Hepatocyte (in vitro differentiated cells): ENCODE measurements at regions not wholly inside any gene's neighbourhood (a gene's known extent, or its start where the extent isn't known, plus 50 kb on each side); places are given as distances from the start of the nearest gene placed in this dataset.

Experiments
- EZH2phosphoT487 ChIP-seq: fragments of 200-600 bp; sonication (generic); IDR thresholded peaks from one replicate; pipeline ENCODE4 v1.6.1; 2018; ENCODE audit warnings: antibody characterized with exemption, mild to moderate bottlenecking, low read depth, moderate library complexity; ENCODE audit not compliant: unreplicated experiment, severe bottlenecking
- TF ChIP-seq, protein P1 (sequence below): fragments of 200-600 bp; sonication (generic); IDR thresholded peaks from 2 replicates; pipeline ENCODE4 v1.5.1; 2016; ENCODE audit warnings: antibody characterized with exemption, mild to moderate bottlenecking; ENCODE audit not compliant: poor library complexity

DNA sequence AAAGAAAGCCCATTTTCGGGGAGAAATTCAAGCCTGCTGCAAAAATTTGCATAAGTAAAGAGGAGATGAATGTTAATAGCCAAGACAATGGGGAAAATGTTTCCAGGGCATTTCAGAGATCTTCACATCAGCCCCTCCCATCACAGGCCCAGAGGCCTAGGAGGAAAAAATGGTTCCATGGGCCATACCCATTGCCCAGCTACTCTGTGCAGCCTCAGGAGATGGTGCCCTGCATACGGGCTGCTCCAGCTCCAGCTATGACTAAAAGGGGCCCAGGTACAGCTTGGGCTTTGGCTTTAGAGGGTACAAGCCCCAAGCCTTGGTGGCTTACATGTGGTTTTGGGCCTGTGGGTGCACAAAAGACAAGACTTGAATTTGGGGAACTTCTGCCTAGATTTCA is 168.0 kb upstream of the DIPK2B start:
- TF ChIP-seq, protein P1, sequence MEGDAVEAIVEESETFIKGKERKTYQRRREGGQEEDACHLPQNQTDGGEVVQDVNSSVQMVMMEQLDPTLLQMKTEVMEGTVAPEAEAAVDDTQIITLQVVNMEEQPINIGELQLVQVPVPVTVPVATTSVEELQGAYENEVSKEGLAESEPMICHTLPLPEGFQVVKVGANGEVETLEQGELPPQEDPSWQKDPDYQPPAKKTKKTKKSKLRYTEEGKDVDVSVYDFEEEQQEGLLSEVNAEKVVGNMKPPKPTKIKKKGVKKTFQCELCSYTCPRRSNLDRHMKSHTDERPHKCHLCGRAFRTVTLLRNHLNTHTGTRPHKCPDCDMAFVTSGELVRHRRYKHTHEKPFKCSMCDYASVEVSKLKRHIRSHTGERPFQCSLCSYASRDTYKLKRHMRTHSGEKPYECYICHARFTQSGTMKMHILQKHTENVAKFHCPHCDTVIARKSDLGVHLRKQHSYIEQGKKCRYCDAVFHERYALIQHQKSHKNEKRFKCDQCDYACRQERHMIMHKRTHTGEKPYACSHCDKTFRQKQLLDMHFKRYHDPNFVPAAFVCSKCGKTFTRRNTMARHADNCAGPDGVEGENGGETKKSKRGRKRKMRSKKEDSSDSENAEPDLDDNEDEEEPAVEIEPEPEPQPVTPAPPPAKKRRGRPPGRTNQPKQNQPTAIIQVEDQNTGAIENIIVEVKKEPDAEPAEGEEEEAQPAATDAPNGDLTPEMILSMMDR = no peak
- TF ChIP-seq EZH2phosphoT487 = no peak
